ENCODE measurements at regions not wholly inside any gene's neighbourhood (a gene's known extent, or its start where the extent isn't known, plus 50 kb on each side); places are given as distances from the start of the nearest gene placed in this dataset.

- ATAC-seq: no peak
- intact Hi-C loops (cut with micrococcal nuclease): no loop called here
- ChIA-PET POLR2A (no interaction called here), CTCF (no interaction called here)
- Histone ChIP-seq H3K27ac (ENCODE audit: low read depth, low read length) (no peak overlapping the region), H3K4me1 (ENCODE audit: control insufficient read depth in 2 of 2, insufficient read depth in 2 of 2, low read length in 2 of 2) (no peaks in the 10 kb centered on the region), H3K9me3 (ENCODE audit: control insufficient read depth in 2 of 3, low read length in 3 of 3) (no peaks in the 10 kb centered on the region), H3K4me3 (ENCODE audit: low read length) (no peak overlapping the region), H3K36me3 (ENCODE audit: control insufficient read depth in 2 of 3, insufficient read depth in 3 of 3, low read length in 3 of 3) (no peaks in the 10 kb centered on the region), H3K27me3 (ENCODE audit: control insufficient read depth in 2 of 2, insufficient read depth in 2 of 2, low read length in 2 of 2) (peaks cover 0 to 3% of the 10 kb centered on the region in 2 donors)
- no peaks in the 10 kb centered on the region for H3K36me3 Mint-ChIP-seq
- DNase-seq: no peak
- H3K4me1 Mint-ChIP-seq: peaks cover 0 to 2% (median 0%) of the 10 kb centered on the region in 7 donors
- H3K4me3 Mint-ChIP-seq: no peak overlapping the region
- H3K9me3 Mint-ChIP-seq: peaks cover 0 to 3% (median 0%) of the 10 kb centered on the region in 11 donors
- H3K27me3 Mint-ChIP-seq: peaks cover 0 to 20% (median 15%) of the 10 kb centered on the region in 5 donors
- no peak overlapping the region for H3K27ac Mint-ChIP-seq
Observed at GRCh38 chr21:37967036-37967435, 50.8 kb upstream of the KCNJ6 start.

- H3K4me3 Mint-ChIP-seq: no peak overlapping the region
- Histone ChIP-seq H3K27me3 (ENCODE audit: control insufficient read depth in 2 of 2, insufficient read depth in 2 of 2, low read length in 2 of 2) (peaks cover 0 to 3% of the 10 kb centered on the region in 2 donors), H3K27ac (ENCODE audit: low read depth, low read length) (no peak overlapping the region), H3K9me3 (ENCODE audit: control insufficient read depth in 2 of 3, low read length in 3 of 3) (no peaks in the 10 kb centered on the region), H3K36me3 (ENCODE audit: control insufficient read depth in 2 of 3, insufficient read depth in 3 of 3, low read length in 3 of 3) (no peaks in the 10 kb centered on the region), H3K4me3 (ENCODE audit: low read length) (no peak overlapping the region), H3K4me1 (ENCODE audit: control insufficient read depth in 2 of 2, insufficient read depth in 2 of 2, low read length in 2 of 2) (no peaks in the 10 kb centered on the region)
- peaks cover 0 to 1% (median 0%) of the 10 kb centered on the region in 11 donors for H3K9me3 Mint-ChIP-seq
- ATAC-seq (no peak), DNase-seq (no peak)
- intact Hi-C loops (cut with micrococcal nuclease): no loop called here
- ChIA-PET POLR2A (no interaction called here), CTCF (no interaction called here)
- H3K27ac Mint-ChIP-seq: no peak overlapping the region
- peaks cover 0 to 19% (median 11%) of the 10 kb centered on the region in 5 donors for H3K27me3 Mint-ChIP-seq
- peaks cover 0 to 2% (median 0%) of the 10 kb centered on the region in 7 donors for H3K4me1 Mint-ChIP-seq
- H3K36me3 Mint-ChIP-seq: no peaks in the 10 kb centered on the region
Observed at GRCh38 chr21:37968744-37969143, 52.5 kb upstream of the KCNJ6 start.

- Histone ChIP-seq H3K27ac (ENCODE audit: low read depth, low read length) (no peak overlapping the region), H3K36me3 (ENCODE audit: control insufficient read depth in 2 of 3, insufficient read depth in 3 of 3, low read length in 3 of 3) (no peaks in the 10 kb centered on the region), H3K9me3 (ENCODE audit: control insufficient read depth in 2 of 3, low read length in 3 of 3) (no peaks in the 10 kb centered on the region), H3K27me3 (ENCODE audit: control insufficient read depth in 2 of 2, insufficient read depth in 2 of 2, low read length in 2 of 2) (peaks cover 0 to 3% of the 10 kb centered on the region in 2 donors), H3K4me1 (ENCODE audit: control insufficient read depth in 2 of 2, insufficient read depth in 2 of 2, low read length in 2 of 2) (no peaks in the 10 kb centered on the region), H3K4me3 (ENCODE audit: low read length) (no peak overlapping the region)
- no peak overlapping the region for H3K27ac Mint-ChIP-seq
- ChIA-PET CTCF (no interaction called here), POLR2A (no interaction called here)
- H3K27me3 Mint-ChIP-seq: peaks cover 0 to 17% (median 5%) of the 10 kb centered on the region in 5 donors
- no peak for ATAC-seq
- intact Hi-C loops (cut with micrococcal nuclease): no loop called here
- H3K4me3 Mint-ChIP-seq: no peak overlapping the region
- peaks cover 0 to 2% (median 0%) of the 10 kb centered on the region in 11 donors for H3K9me3 Mint-ChIP-seq
- H3K4me1 Mint-ChIP-seq: no peaks in the 10 kb centered on the region
- H3K36me3 Mint-ChIP-seq: no peaks in the 10 kb centered on the region
- DNase-seq: no peak
Observed at GRCh38 chr21:37970548-37970947, 54.3 kb upstream of the KCNJ6 start.

- no peak for ATAC-seq
- no peaks in the 10 kb centered on the region for H3K4me1 ChIP-seq (ENCODE audit: control insufficient read depth in 2 of 2, insufficient read depth in 2 of 2, low read length in 2 of 2)
- Mint-ChIP-seq H3K9me3 (peaks cover 0 to 2% (median 0%) of the 10 kb centered on the region in 11 donors), H3K27ac (no peak overlapping the region), H3K4me1 (no peaks in the 10 kb centered on the region), H3K36me3 (no peaks in the 10 kb centered on the region), H3K27me3 (peaks cover 0 to 12% (median 4%) of the 10 kb centered on the region in 5 donors), H3K4me3 (no peak overlapping the region)
- peaks cover 0 to 3% of the 10 kb centered on the region in 2 donors for H3K27me3 ChIP-seq (ENCODE audit: control insufficient read depth in 2 of 2, insufficient read depth in 2 of 2, low read length in 2 of 2)
- H3K4me3 ChIP-seq (ENCODE audit: low read length): no peak overlapping the region
- H3K9me3 ChIP-seq (ENCODE audit: control insufficient read depth in 2 of 3, low read length in 3 of 3): no peaks in the 10 kb centered on the region
- ChIA-PET POLR2A (no interaction called here), CTCF (no interaction called here)
- DNase-seq: no peak
- H3K27ac ChIP-seq (ENCODE audit: low read depth, low read length): no peak overlapping the region
- H3K36me3 ChIP-seq (ENCODE audit: control insufficient read depth in 2 of 3, insufficient read depth in 3 of 3, low read length in 3 of 3): no peaks in the 10 kb centered on the region
- intact Hi-C loops (cut with micrococcal nuclease): no loop called here
Observed at GRCh38 chr21:37971390-37971950, 55.2 kb upstream of the KCNJ6 start.

GRCh38 chr21:37974081-37974480 lies 57.8 kb upstream of the KCNJ6 start:
- DNase-seq: no peak
- H3K4me3 Mint-ChIP-seq: no peak overlapping the region
- Histone ChIP-seq H3K4me3 (ENCODE audit: low read length) (no peak overlapping the region), H3K9me3 (ENCODE audit: control insufficient read depth in 2 of 3, low read length in 3 of 3) (no peaks in the 10 kb centered on the region), H3K27ac (ENCODE audit: low read depth, low read length) (no peak overlapping the region), H3K36me3 (ENCODE audit: control insufficient read depth in 2 of 3, insufficient read depth in 3 of 3, low read length in 3 of 3) (no peaks in the 10 kb centered on the region), H3K27me3 (ENCODE audit: control insufficient read depth in 2 of 2, insufficient read depth in 2 of 2, low read length in 2 of 2) (peaks cover 0 to 3% of the 10 kb centered on the region in 2 donors), H3K4me1 (ENCODE audit: control insufficient read depth in 2 of 2, insufficient read depth in 2 of 2, low read length in 2 of 2) (no peaks in the 10 kb centered on the region)
- ATAC-seq: no peak
- no peak overlapping the region for H3K27ac Mint-ChIP-seq
- intact Hi-C loops (cut with micrococcal nuclease): no loop called here
- POLR2A ChIA-PET: no interaction called here
- no peaks in the 10 kb centered on the region for H3K36me3 Mint-ChIP-seq
- H3K27me3 Mint-ChIP-seq: peaks cover 0 to 12% (median 4%) of the 10 kb centered on the region in 5 donors
- CTCF ChIA-PET: no interaction called here
- no peaks in the 10 kb centered on the region for H3K4me1 Mint-ChIP-seq
- peaks cover 0 to 2% (median 0%) of the 10 kb centered on the region in 11 donors for H3K9me3 Mint-ChIP-seq

- no peak overlapping the region for H3K27ac ChIP-seq (ENCODE audit: low read depth, low read length)
- no peak overlapping the region for H3K4me3 ChIP-seq (ENCODE audit: low read length)
- Mint-ChIP-seq H3K9me3 (no peaks in the 10 kb centered on the region), H3K27me3 (peaks cover 2 to 21% (median 9%) of the 10 kb centered on the region in 5 donors), H3K4me1 (no peaks in the 10 kb centered on the region), H3K36me3 (no peaks in the 10 kb centered on the region), H3K27ac (no peak overlapping the region), H3K4me3 (no peak overlapping the region)
- no peaks in the 10 kb centered on the region for H3K9me3 ChIP-seq (ENCODE audit: control insufficient read depth in 2 of 3, low read length in 3 of 3)
- no peaks in the 10 kb centered on the region for H3K4me1 ChIP-seq (ENCODE audit: control insufficient read depth in 2 of 2, insufficient read depth in 2 of 2, low read length in 2 of 2)
- intact Hi-C loops (cut with micrococcal nuclease): no loop called here
- ChIA-PET CTCF (no interaction called here), POLR2A (no interaction called here)
- DNase-seq (no peak), ATAC-seq (no peak)
- H3K36me3 ChIP-seq (ENCODE audit: control insufficient read depth in 2 of 3, insufficient read depth in 3 of 3, low read length in 3 of 3): no peaks in the 10 kb centered on the region
- no peaks in the 10 kb centered on the region for H3K27me3 ChIP-seq (ENCODE audit: control insufficient read depth in 2 of 2, insufficient read depth in 2 of 2, low read length in 2 of 2)
Observed at GRCh38 chr21:37982496-37983318, 66.5 kb upstream of the KCNJ6 start.
